ENCODE measurements at regions not wholly inside any gene's neighbourhood (a gene's known extent, or its start where the extent isn't known, plus 50 kb on each side); places are given as distances from the start of the nearest gene placed in this dataset.

DNA sequence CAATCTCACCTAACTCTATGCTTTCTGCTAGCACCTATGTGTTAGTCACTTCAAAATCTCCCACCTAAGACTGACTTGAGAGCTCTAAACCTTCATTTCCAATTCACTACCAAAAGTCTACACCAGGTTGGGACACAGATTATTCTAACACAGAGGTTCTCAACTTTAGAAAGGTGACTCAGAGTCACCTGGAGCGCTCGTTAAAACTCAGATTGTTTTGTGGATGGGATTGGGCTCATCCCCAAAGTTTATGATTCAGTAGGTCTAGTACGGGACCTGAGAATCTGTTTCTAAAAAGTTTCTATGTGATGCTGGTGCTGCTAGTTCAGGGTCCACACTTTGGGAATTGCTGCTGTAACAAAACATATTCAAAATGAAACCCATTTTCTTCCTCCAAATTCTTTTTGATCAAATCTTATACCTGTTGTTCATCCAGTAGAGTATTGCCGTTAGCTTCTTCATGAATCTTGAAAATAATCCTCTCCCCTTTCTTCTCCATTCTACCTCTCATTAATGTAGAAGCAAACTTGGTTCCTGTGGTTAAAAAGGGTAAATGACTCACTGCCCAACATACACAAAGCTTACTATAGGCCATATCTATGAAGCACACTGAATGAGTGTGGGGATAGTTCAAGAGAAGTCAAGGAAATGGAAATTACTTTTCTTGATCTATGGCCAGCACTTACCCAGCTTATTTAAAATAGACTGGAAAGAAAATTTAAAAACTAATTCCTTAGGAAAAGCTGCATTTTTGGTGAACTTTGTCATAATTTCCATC is 206.7 kb downstream of the KIF21A start:
- no peak overlapping the region for H3K9ac ChIP-seq (ENCODE audit: insufficient read depth in 1 of 2, low read length in 2 of 2)
- no peak overlapping the region for H3K27ac ChIP-seq (ENCODE audit: low read depth in 1 of 2, low read length in 1 of 2)
- WGBS, 2 donors: 94 to 95% methylated on average over 4 of the region's 4 CpGs
- H3K27me3 ChIP-seq (ENCODE audit: control insufficient read depth in 3 of 3, insufficient read depth in 3 of 3, low read length in 2 of 3): peaks cover 0 to 3% (median 0%) of the 10 kb centered on the region in 3 donors
- H3K4me3 ChIP-seq: no peak overlapping the region
- no peak for ATAC-seq (ENCODE audit: insufficient read depth, low FRiP score)
- H3K4me1 ChIP-seq (ENCODE audit: control insufficient read depth in 5 of 5, insufficient read depth in 5 of 5, low read length in 5 of 5): peaks cover 0 to 6% (median 0%) of the 10 kb centered on the region in 5 donors
- TF ChIP-seq, protein P1, sequence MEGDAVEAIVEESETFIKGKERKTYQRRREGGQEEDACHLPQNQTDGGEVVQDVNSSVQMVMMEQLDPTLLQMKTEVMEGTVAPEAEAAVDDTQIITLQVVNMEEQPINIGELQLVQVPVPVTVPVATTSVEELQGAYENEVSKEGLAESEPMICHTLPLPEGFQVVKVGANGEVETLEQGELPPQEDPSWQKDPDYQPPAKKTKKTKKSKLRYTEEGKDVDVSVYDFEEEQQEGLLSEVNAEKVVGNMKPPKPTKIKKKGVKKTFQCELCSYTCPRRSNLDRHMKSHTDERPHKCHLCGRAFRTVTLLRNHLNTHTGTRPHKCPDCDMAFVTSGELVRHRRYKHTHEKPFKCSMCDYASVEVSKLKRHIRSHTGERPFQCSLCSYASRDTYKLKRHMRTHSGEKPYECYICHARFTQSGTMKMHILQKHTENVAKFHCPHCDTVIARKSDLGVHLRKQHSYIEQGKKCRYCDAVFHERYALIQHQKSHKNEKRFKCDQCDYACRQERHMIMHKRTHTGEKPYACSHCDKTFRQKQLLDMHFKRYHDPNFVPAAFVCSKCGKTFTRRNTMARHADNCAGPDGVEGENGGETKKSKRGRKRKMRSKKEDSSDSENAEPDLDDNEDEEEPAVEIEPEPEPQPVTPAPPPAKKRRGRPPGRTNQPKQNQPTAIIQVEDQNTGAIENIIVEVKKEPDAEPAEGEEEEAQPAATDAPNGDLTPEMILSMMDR (IDR thresholded peaks at IDR 0.05; ENCODE audit: control extremely low read depth, extremely low read depth): no peak
- DNase-seq: no peak
- peaks cover 0 to 2% (median 0%) of the 10 kb centered on the region in 4 donors for H3K9me3 ChIP-seq (ENCODE audit: control insufficient read depth in 4 of 4, insufficient read depth in 3 of 4, low read length in 3 of 4)
- no peaks in the 10 kb centered on the region for H3K36me3 ChIP-seq (ENCODE audit: control insufficient read depth in 4 of 4, insufficient read depth in 4 of 4, low read length in 4 of 4)

DNA sequence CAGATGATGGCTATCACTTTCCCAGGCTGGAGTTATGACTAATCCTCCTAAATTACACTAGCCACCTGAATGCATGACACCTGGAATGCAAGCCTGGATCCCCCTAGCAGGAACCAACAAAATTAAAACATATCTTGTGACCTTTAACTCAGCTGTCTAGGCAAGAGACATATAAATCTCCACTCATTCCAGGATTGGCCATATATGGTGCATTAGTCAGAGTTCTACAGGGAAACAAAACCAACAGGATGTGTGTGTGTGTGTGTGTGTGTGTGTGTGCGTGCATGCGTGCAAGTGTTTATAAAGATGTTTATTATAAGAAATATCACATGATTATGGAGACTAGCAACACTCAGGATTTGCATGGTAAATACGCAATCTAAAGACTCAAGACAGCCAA is 212.8 kb downstream of the KIF21A start:
- no peak for ATAC-seq (ENCODE audit: insufficient read depth, low FRiP score)
- TF ChIP-seq, protein P1 (IDR thresholded peaks at IDR 0.05; ENCODE audit: control extremely low read depth, extremely low read depth): no peak
- DNase-seq: no peak
- no peaks in the 10 kb centered on the region for H3K36me3 ChIP-seq (ENCODE audit: control insufficient read depth in 4 of 4, insufficient read depth in 4 of 4, low read length in 4 of 4)
- peaks cover 0 to 2% (median 0%) of the 10 kb centered on the region in 4 donors for H3K9me3 ChIP-seq (ENCODE audit: control insufficient read depth in 4 of 4, insufficient read depth in 3 of 4, low read length in 3 of 4)
- no peak overlapping the region for H3K27ac ChIP-seq (ENCODE audit: low read depth in 1 of 2, low read length in 1 of 2)
- H3K27me3 ChIP-seq (ENCODE audit: control insufficient read depth in 3 of 3, insufficient read depth in 3 of 3, low read length in 2 of 3): no peaks in the 10 kb centered on the region
- 69 to 78% methylated on average over 3 of the region's 3 CpGs for WGBS, 2 donors
- H3K4me3 ChIP-seq: no peak overlapping the region
- no peaks in the 10 kb centered on the region for H3K4me1 ChIP-seq (ENCODE audit: control insufficient read depth in 5 of 5, insufficient read depth in 5 of 5, low read length in 5 of 5)
- no peak overlapping the region for H3K9ac ChIP-seq (ENCODE audit: insufficient read depth in 1 of 2, low read length in 2 of 2)

DNA sequence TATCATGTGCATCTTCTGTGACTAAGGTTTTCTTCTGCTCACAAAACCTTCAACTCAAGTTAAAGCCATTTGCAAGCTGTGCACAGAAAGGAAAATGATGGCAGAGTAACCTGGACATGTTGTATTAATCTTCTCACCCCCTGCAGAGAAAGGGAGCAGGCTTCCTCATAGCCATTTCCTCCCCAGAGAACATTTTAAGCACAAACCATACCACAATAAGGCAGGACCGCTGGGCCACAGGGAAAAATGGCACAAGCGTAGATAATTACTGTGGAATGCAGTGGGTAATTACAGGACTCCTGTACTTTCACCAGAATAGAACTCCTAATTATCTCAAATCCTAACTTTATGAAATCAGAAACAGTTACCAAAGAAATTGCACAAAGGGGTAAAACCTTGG is 215.7 kb downstream of the KIF21A start:
- DNase-seq (no peak), ATAC-seq (ENCODE audit: insufficient read depth, low FRiP score) (no peak)
- Histone ChIP-seq H3K27ac (ENCODE audit: low read depth in 1 of 2, low read length in 1 of 2) (no peak overlapping the region), H3K9me3 (ENCODE audit: control insufficient read depth in 4 of 4, insufficient read depth in 3 of 4, low read length in 3 of 4) (peaks cover 0 to 8% (median 0%) of the 10 kb centered on the region in 4 donors), H3K4me3 (no peak overlapping the region), H3K4me1 (ENCODE audit: control insufficient read depth in 5 of 5, insufficient read depth in 5 of 5, low read length in 5 of 5) (no peaks in the 10 kb centered on the region), H3K9ac (ENCODE audit: insufficient read depth in 1 of 2, low read length in 2 of 2) (no peak overlapping the region), H3K36me3 (ENCODE audit: control insufficient read depth in 4 of 4, insufficient read depth in 4 of 4, low read length in 4 of 4) (no peaks in the 10 kb centered on the region), H3K27me3 (ENCODE audit: control insufficient read depth in 3 of 3, insufficient read depth in 3 of 3, low read length in 2 of 3) (no peaks in the 10 kb centered on the region)
- 51 to 78% methylated on average over 2 of the region's 2 CpGs for WGBS, 2 donors
- TF ChIP-seq, protein P1 (IDR thresholded peaks at IDR 0.05; ENCODE audit: control extremely low read depth, extremely low read depth): no peak
